GM21526 (cell line): ENCODE measurements at regions not wholly inside any gene's neighbourhood (a gene's known extent, or its start where the extent isn't known, plus 50 kb on each side); places are given as distances from the start of the nearest gene placed in this dataset.

Source experiments
- ATAC-seq: cut with Tn5 transposase; IDR thresholded peaks from one replicate; pipeline ENCODE4 v1.9.1; 2021; ENCODE audit warnings: moderate library complexity; ENCODE audit not compliant: unreplicated experiment, low FRiP score

DNA sequence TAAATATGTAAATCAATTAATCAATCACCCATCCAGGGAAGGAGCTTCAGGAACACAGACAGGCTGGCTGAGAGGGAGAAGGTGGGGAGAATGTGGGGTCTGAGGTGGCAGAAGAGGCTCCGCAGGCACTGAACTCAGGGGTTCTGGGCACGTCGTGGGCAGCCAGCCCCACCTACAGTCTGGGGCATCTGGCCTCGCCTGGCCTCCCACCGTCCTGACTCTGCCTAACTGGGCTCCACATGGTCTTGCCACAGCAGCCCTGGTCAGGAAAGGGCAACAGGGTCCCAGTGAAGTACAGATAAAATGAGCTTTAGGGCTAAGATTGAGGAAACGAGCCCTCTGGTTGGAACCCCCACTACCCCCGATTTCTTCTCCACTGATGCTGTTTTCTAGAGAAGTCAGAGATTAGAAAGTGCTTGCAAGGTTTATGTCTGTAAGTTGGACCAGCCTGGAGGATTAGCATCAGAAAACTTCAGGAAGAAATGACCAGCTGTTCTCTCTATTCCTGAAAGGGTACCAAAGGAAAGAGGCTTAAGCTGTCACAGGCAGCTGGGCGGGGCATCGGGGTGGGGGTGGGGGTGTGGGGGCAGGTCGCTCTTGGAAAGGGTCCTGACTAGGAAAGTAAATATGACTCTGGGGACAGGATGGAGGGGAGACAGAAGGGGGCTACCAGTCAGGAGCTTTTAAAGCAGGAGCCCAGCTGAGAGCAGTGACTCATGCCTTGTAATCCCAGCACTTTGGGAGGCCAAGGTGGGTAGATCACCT is 261.7 kb downstream of the BUD13 start:
- ATAC-seq, result no peak

DNA sequence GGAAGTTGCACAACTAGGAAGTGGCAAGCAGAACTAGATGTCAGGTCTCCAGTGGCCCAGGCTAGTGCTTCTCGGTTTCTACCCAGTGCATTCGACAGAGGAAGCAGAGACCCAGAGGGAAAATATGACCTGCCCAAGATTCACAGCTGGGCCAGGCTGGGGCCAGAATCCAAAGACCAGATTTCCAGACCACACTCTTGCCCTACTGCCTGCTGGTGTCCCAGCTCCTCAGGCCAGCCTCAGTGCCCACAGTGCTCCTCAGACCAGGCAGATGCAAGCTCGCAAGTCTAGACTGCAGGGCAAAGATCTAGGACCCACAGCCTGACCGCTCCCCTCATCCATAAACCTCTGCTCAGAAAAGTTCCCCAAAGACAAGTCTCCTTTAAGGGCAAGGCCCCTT is 262.6 kb downstream of the BUD13 start:
- ATAC-seq, result no peak

- no peak for ATAC-seq
Measured at GRCh38 chr11:116509551-116509950, 263.2 kb downstream of the BUD13 start.

- no peak for ATAC-seq
Measured at GRCh38 chr11:116507849-116508695, 264.7 kb downstream of the BUD13 start.

GRCh38 chr11:116507016-116507415 is 265.8 kb downstream of the BUD13 start:
- no peak for ATAC-seq

DNA sequence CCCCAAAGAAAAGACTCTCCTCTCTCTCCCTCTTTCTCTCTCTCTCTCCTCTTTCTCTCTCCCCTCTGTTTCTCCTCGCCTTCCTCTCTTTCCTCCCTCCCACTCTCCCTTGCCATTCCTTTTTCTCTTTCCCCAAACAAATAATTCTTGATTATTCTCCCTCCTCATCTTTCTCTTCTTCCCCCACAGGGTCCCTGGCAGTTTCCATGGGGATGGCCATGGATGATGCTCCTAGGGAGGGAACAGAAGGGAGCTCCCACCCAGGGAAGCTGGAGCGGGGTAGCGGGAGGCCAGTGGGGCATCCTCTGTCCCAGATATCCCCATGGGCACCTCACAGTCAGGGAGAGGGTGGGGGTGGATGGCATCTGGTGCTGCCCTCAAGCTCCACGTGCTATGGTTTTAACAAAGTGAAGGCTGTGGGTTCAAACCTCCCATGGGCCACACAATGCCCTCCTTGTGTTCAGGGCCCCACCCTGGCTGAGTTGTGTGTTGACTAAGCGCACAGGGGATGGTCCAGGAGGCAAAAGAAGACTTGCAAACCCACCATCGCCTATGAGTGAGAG is 266.4 kb downstream of the BUD13 start:
- ATAC-seq, result no peak

DNA sequence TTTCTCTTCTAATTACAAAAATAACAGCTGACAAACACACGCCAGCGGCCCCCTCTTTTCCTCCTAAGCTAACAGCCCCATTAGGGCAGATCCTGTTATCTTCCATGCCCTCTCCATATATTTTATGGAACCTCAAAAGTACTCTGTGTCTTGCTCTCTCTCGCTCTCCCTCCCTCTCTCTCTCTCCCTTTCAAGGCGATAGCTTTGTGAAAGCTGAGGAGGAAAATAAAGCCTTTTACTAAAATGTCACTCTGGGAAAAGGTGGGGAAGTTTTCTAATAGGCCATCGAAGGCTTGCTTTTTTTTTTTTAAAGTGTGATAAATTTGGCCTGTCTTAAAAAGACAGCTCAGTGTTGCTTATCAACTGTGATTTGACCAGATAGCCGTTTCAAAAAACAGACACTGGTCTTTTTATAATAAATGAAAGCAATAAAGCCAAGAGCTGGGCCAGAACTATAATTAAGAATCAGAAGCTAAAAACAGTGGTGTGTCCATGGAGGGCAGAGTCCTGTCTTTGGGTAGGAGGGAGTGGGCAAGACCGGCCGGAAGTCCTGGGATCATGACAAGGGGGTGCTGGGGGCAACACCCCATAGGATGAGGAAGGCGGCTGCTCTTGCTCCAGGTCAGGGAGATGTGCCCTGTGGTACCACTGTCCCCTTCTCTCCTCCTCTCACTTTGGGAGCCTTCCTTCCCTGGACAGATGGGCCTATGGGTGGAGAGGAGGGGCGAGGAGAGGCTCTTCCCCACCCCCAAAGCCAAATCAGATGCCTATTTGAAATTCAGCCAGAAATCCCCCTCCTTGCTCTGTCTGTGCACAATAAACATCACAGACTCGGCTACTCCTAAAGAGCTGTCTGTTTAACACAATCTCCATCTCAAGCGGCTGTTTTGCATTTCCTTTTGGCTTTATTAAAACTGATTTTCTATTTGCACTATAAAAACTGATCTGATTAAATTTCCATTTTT is 267.2 kb downstream of the BUD13 start:
- ATAC-seq, result no peak

GRCh38 chr11:116504541-116505297 is 268.1 kb downstream of the BUD13 start:
- ATAC-seq, result no peak

DNA sequence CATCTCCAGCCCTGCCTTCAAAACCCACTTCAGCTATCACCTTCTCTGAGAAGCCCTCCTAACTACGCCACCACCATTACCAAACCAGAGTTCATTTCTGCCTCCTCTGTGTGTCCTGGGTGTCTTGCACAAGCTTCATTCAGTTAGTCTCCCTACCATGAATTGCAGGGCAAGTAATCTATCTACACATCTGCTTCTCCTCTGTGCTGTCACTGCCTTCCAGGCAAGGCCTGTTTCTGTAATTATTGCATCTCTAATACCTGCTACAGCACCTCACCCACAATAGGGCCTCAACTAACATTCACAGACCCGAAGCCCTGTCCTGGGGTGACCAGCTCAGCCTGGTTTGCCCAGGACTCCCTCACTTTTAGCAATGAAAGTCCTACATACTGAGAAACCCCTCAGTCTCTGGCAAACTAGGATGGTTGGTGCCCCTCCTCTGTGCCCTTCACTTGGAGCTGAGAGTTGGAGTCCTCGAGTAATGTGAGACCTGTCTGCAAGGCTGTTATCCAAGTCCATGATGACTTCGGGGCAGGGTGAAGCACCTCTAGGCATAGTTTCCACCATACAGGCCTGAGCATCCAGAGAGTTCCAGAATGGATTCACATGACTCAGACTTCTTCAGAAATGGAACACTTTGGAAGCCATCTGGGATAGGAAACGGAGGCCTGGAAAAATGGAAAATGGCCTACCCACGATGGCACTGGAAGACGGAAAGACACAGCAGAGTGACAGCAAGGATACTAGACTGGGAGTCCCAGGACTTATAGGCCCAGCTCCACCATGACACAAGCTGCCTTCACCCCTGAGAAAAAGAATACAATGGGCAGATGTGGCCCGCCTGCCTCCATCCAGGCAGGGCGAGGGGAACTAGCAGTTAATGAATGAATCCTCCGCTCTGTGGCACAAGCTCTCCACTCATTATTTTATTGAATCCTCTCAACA is 269.3 kb downstream of the BUD13 start:
- ATAC-seq, result no peak

GRCh38 chr11:116502641-116503061 is 270.1 kb downstream of the BUD13 start:
- no peak for ATAC-seq

DNA sequence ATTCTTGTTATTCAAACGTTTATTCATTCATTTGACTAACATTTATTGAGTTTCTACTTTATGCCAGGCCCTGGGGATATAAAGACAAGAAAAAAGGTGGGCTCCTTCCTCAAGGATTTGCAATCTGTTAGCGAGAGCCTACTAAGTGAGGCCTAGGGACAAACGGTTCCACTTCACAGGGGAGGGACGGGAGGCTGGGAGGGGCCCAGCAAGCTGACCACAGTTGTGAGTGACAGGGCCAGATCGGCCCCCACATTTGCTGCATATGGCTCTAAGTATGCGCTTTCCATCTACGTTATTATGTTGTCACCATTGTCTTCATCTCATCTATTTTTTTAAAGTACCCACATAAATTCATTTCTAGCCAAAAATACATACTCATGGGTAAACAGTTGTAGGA is 271.1 kb downstream of the BUD13 start:
- no peak for ATAC-seq

DNA sequence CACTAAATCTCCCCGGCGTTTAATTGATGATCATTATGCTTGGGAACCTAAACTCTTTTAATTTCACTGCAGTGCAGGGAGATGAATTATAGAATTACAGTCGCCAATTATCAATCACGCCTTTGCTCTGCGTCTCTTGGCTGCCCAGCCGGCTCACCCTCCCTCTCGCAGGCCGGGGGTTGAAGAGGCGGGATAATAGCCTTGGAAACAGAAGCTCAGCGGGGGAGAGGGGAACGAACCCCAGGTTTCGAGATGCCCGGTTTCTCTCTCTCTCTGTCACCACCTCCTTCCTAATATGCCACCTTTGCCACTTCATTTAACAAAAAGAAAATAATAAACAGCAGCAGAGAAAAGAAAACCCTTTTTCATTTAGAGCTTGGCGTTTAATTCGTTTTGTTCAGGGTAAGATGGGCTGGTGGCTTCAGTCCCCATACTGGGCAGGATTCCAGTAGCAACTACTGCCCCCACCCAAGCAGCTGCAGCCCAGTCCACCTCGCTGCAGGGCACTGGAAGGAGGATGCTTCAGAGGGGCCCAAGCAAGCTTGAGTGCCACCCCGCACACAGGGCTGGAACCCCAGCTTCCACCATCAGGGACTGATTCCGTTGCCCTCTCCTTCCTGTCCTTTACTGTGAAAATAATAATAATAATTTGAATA is 271.7 kb downstream of the BUD13 start:
- no peak for ATAC-seq

DNA sequence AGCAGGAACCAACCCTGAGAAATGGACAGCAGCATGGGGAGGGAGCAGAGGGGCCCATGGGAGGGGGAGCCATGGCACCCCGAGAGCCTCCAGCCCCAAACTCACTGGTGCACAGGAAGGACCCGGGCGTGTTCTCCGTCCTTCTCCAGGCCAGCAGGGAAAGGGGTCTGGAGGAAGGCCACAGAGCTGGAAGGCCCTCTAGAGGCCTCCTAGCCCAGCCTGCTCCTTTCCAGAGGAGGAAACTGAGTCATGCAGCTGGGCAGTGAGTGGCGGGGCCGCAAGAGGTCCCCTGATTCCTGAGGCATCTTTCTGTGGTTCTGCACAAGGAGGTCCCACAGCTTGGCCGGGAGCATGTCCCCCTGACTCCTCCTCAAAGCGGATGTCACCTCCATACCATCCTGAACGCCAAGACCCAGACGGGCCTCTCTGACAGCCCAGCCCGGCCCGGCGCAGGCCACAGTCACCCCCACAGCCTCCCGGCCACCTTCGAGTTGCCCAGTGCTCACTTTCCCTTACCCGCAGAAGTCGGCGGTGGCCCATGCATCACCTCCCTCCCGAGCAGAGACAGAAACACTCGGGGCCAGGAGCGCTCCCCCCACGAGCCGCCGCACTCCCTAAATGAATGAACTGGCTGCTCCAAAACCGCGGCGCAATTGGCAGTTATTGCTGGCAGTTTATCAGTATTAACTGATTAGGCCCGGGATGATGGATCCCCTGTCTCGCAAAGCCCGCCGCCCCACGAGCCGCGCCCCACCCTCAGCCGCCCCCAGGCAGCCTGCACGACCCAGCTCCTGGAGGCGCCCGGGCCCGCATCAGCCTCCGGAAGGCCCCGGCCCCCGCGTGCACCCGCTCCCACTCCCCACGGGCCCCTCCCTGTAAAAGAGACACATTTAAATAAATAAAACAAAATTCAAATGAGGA is 272.5 kb downstream of the BUD13 start:
- ATAC-seq, result no peak

GRCh38 chr11:116499396-116500003 is 273.3 kb downstream of the BUD13 start:
- ATAC-seq, result no peak

DNA sequence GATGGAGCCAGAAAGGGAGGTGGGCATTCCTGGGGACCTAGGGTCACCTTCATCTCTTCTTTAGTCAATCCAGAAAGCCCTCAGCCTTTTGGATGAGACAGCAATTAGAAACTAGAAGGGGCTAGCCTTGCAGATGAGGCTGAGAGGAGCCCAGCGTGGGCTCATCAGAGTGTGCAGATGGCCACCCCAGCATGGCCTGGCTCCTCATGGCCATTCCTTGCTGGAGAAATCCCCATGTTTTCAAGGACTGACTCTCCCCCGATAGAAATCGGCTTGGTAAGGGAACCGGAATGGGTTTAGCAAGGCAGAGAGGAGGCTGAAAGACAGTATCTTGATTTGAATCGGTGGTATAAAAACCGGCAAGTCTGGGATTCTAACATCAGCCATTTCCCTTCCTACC is 274.6 kb downstream of the BUD13 start:
- no peak for ATAC-seq

GRCh38 chr11:116492600-116492999 is 280.2 kb downstream of the BUD13 start:
- ATAC-seq, result no peak
